ENCODE measurements at regions not wholly inside any gene's neighbourhood (a gene's known extent, or its start where the extent isn't known, plus 50 kb on each side); places are given as distances from the start of the nearest gene placed in this dataset.

DNA sequence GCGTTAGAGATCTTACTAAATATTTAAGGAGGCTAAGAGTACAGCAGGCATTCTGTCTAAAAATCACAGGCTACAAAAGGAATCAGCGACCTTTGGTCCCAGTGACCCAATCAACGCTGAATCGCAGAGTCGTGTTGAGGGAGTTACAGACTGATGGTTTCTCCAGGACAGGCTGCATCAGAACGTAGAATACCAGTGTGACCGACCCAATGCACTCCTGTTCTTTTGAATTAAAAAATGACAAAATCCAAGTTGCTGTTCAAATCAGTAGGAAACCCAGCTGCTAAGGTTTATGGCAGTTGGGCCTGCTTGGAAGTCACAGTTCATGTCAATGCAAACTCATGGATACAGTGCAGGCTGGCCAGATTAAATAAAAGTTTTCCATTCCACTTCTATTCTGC, 155.8 kb upstream of the AFDN start:
- TF ChIP-seq RAD21 (IDR thresholded peaks at IDR 0.05; ENCODE audit: low read depth) (no peak), TAF1 (IDR thresholded peaks at IDR 0.05; ENCODE audit: low read depth) (no peak), FOXM1 (IDR thresholded peaks at IDR 0.05; ENCODE audit: borderline replicate concordance, low read depth) (no peak), EGR1 (IDR thresholded peaks at IDR 0.05) (no peak), EP300 (IDR thresholded peaks at IDR 0.05; ENCODE audit: borderline replicate concordance) (no peak), CREB1 (IDR thresholded peaks at IDR 0.05; ENCODE audit: low read depth) (no peak), YY1 (IDR thresholded peaks at IDR 0.05; ENCODE audit: low read depth) (no peak), TEAD4 (IDR thresholded peaks at IDR 0.05) (no peak), ZBTB7A (IDR thresholded peaks at IDR 0.05; ENCODE audit: low read depth) (no peak), CEBPB (IDR thresholded peaks at IDR 0.05) (no peak)
- TF ChIP-seq, protein P1, sequence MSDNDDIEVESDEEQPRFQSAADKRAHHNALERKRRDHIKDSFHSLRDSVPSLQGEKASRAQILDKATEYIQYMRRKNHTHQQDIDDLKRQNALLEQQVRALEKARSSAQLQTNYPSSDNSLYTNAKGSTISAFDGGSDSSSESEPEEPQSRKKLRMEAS (IDR thresholded peaks at IDR 0.05): no peak
- TF ChIP-seq, protein P2, sequence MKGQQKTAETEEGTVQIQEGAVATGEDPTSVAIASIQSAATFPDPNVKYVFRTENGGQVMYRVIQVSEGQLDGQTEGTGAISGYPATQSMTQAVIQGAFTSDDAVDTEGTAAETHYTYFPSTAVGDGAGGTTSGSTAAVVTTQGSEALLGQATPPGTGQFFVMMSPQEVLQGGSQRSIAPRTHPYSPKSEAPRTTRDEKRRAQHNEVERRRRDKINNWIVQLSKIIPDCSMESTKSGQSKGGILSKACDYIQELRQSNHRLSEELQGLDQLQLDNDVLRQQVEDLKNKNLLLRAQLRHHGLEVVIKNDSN (IDR thresholded peaks at IDR 0.05): no peak
- TF ChIP-seq, protein P3, sequence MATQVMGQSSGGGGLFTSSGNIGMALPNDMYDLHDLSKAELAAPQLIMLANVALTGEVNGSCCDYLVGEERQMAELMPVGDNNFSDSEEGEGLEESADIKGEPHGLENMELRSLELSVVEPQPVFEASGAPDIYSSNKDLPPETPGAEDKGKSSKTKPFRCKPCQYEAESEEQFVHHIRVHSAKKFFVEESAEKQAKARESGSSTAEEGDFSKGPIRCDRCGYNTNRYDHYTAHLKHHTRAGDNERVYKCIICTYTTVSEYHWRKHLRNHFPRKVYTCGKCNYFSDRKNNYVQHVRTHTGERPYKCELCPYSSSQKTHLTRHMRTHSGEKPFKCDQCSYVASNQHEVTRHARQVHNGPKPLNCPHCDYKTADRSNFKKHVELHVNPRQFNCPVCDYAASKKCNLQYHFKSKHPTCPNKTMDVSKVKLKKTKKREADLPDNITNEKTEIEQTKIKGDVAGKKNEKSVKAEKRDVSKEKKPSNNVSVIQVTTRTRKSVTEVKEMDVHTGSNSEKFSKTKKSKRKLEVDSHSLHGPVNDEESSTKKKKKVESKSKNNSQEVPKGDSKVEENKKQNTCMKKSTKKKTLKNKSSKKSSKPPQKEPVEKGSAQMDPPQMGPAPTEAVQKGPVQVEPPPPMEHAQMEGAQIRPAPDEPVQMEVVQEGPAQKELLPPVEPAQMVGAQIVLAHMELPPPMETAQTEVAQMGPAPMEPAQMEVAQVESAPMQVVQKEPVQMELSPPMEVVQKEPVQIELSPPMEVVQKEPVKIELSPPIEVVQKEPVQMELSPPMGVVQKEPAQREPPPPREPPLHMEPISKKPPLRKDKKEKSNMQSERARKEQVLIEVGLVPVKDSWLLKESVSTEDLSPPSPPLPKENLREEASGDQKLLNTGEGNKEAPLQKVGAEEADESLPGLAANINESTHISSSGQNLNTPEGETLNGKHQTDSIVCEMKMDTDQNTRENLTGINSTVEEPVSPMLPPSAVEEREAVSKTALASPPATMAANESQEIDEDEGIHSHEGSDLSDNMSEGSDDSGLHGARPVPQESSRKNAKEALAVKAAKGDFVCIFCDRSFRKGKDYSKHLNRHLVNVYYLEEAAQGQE (IDR thresholded peaks at IDR 0.05; ENCODE audit: low read depth): no peak
